ENCODE measurements at regions not wholly inside any gene's neighbourhood (a gene's known extent, or its start where the extent isn't known, plus 50 kb on each side); places are given as distances from the start of the nearest gene placed in this dataset.

DNA sequence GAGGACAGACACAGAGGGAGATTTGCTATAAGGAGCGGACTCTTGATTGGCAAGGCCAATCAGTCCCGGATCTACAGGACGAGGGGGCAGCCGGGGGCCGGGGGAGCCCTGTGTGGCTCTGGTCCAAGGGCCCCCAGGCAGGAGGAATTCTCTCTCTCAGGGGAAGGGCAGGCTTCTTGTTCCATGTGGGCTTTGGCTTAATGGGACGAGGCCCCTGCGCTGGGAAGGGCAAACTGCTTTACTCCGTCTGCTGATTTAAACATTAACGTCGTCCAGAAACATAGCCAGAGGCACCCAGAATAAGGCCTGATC, 75.9 kb downstream of the TMEM18 start:
- no peak overlapping the region for H3K4me3 ChIP-seq
- no peak overlapping the region for H3K27ac ChIP-seq
- H3K27me3 ChIP-seq, result no peaks in the 10 kb centered on the region
- H3K4me1 ChIP-seq, result no peaks in the 10 kb centered on the region
- no peaks in the 10 kb centered on the region for H3K9me3 ChIP-seq
- no peaks in the 10 kb centered on the region for H3K36me3 ChIP-seq
- no peak for DNase-seq
- intact Hi-C loops (cut with DNase I; ENCODE audit: low total_unique reads), result no loop called here
- TF ChIP-seq POLR2A (IDR thresholded peaks at IDR 0.05) (no peak), CTCF (IDR thresholded peaks at IDR 0.05) (no peak)

DNA sequence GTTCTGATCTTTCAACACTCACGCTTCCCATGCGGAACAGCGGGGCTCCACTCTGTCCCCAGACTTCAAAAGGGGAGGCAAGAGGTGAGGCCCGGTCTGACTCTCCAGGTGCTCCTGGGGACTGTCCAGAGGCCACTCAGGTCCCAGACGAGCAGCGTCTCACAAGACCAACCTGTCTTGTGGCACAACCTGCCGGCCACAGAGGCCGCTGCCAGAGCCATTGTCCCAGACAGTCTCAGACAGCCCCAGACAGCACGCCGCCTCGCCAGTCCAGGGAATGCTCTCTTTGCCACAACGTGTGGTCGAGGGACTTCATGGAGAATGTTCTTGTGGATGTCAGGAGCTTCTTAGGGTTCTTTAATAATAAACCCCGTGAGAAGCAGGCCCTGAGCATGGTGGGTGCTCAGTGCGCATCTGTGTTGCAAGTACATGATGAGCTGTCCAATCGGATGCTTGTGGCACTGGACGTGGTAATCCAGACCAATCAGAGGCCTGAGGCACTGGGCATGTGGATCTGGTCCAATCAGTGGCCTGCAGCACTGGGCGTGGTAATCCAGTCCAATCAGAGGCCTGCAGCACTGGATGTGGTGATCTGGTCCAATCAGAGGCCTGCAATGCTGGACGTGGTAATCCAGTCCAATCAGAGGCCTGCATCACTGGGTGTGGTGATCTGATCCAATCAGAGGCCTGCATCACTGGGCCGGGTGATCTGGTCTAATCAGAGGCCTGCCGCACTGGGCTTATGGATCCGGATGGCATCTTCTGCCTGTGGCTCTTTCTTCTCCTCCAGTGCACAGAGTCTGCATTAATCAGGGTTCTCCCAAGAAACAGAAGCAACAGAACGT, 76.4 kb downstream of the TMEM18 start:
- DNase-seq, result no peak
- Histone ChIP-seq H3K27ac (no peak overlapping the region), H3K4me1 (no peaks in the 10 kb centered on the region), H3K27me3 (no peaks in the 10 kb centered on the region), H3K4me3 (no peak overlapping the region), H3K36me3 (no peaks in the 10 kb centered on the region), H3K9me3 (no peaks in the 10 kb centered on the region)
- intact Hi-C loops (cut with DNase I; ENCODE audit: low total_unique reads), result no loop called here
- TF ChIP-seq CTCF (IDR thresholded peaks at IDR 0.05), result no peak
- no peak for TF ChIP-seq POLR2A (IDR thresholded peaks at IDR 0.05)

GRCh38 chr2:599601-600000, 77.6 kb downstream of the TMEM18 start:
- no peaks in the 10 kb centered on the region for H3K9me3 ChIP-seq
- no peaks in the 10 kb centered on the region for H3K36me3 ChIP-seq
- no peak for TF ChIP-seq POLR2A (IDR thresholded peaks at IDR 0.05)
- no peak for TF ChIP-seq CTCF (IDR thresholded peaks at IDR 0.05)
- H3K4me3 ChIP-seq, result no peak overlapping the region
- intact Hi-C loops (cut with DNase I; ENCODE audit: low total_unique reads), result no loop called here
- H3K27ac ChIP-seq, result no peak overlapping the region
- no peak for DNase-seq
- H3K27me3 ChIP-seq, result no peaks in the 10 kb centered on the region
- no peaks in the 10 kb centered on the region for H3K4me1 ChIP-seq

- H3K4me1 ChIP-seq, result no peaks in the 10 kb centered on the region
- TF ChIP-seq CTCF (IDR thresholded peaks at IDR 0.05), result no peak
- TF ChIP-seq POLR2A (IDR thresholded peaks at IDR 0.05), result no peak
- H3K36me3 ChIP-seq, result no peaks in the 10 kb centered on the region
- H3K27ac ChIP-seq, result no peak overlapping the region
- H3K9me3 ChIP-seq, result no peaks in the 10 kb centered on the region
- DNase-seq, result no peak
- no peaks in the 10 kb centered on the region for H3K27me3 ChIP-seq
- H3K4me3 ChIP-seq, result no peak overlapping the region
- intact Hi-C loops (cut with DNase I; ENCODE audit: low total_unique reads), result no loop called here
Measured at GRCh38 chr2:598058-598802, 79.0 kb downstream of the TMEM18 start.

- H3K36me3 ChIP-seq, result no peaks in the 10 kb centered on the region
- no peak overlapping the region for H3K27ac ChIP-seq
- H3K27me3 ChIP-seq, result no peaks in the 10 kb centered on the region
- intact Hi-C loops (cut with DNase I; ENCODE audit: low total_unique reads), result no loop called here
- no peak for DNase-seq
- no peak overlapping the region for H3K4me3 ChIP-seq
- no peaks in the 10 kb centered on the region for H3K4me1 ChIP-seq
- no peaks in the 10 kb centered on the region for H3K9me3 ChIP-seq
- TF ChIP-seq POLR2A (IDR thresholded peaks at IDR 0.05), result no peak
- TF ChIP-seq CTCF (IDR thresholded peaks at IDR 0.05), result no peak
Measured at GRCh38 chr2:595831-596592, 81.2 kb downstream of the TMEM18 start.
